OCI-LY1 (cell line): ENCODE measurements at regions not wholly inside any gene's neighbourhood (a gene's known extent, or its start where the extent isn't known, plus 50 kb on each side); places are given as distances from the start of the nearest gene placed in this dataset.

Experiments used
- H2AFZ ChIP-seq: fragments of 200-600 bp; sonication (generic), shearing (Covaris generic); 2 replicates; pipeline ENCODE4 v1.6.0; 2014; ENCODE audit warnings: antibody characterized with exemption, mild to moderate bottlenecking, low read length
- H3F3A ChIP-seq: fragments of 200-600 bp; sonication (generic), shearing (Covaris generic); 2 replicates; pipeline ENCODE4 v1.6.0; 2014; ENCODE audit warnings: mild to moderate bottlenecking, antibody characterized with exemption, low read length, moderate library complexity; ENCODE audit not compliant: insufficient read depth
- H3K27ac ChIP-seq: fragments of 200-600 bp; sonication (generic); 2 replicates; pipeline ENCODE4 v1.5.1; 2014; ENCODE audit warnings: low read length, mixed run types, mild to moderate bottlenecking, low read depth; ENCODE audit not compliant: poor library complexity, severe bottlenecking
- H3K27me3 ChIP-seq: fragments of 200-600 bp; sonication (generic); 2 replicates; pipeline ENCODE4 v1.6.0; 2014; ENCODE audit warnings: antibody characterized with exemption, mild to moderate bottlenecking, low read length, moderate library complexity; ENCODE audit not compliant: insufficient read depth
- H3K36me3 ChIP-seq: fragments of 200-600 bp; sonication (generic); 2 replicates; pipeline ENCODE4 v1.6.1; 2014; ENCODE audit warnings: mild to moderate bottlenecking, antibody characterized with exemption, low read length, moderate library complexity, mixed read lengths; ENCODE audit not compliant: insufficient read depth
- H3K4me1 ChIP-seq: fragments of 200-600 bp; sonication (generic); 2 replicates; pipeline ENCODE4 v1.5.1; 2014; ENCODE audit warnings: mild to moderate bottlenecking, low read length, moderate library complexity; ENCODE audit not compliant: insufficient read depth, severe bottlenecking
- H3K4me2 ChIP-seq: fragments of 200-600 bp; sonication (generic), shearing (Covaris generic); 2 replicates; pipeline ENCODE4 v1.6.1; 2014; ENCODE audit warnings: low read length
- H3K4me3 ChIP-seq: fragments of 200-600 bp; sonication (generic); 2 replicates; pipeline ENCODE4 v1.5.1; 2014; ENCODE audit warnings: low read length, low read depth, mild to moderate bottlenecking, mixed read lengths; ENCODE audit not compliant: poor library complexity, severe bottlenecking
- H3K79me2 ChIP-seq: fragments of 200-600 bp; shearing (Covaris generic); 2 replicates; pipeline ENCODE4 v1.6.1; 2016; ENCODE audit warnings: mixed run types, low read length, mixed read lengths; ENCODE audit not compliant: insufficient read depth
- H3K9ac ChIP-seq: fragments of 200-600 bp; sonication (generic), shearing (Covaris generic); 2 replicates; pipeline ENCODE4 v1.6.1; 2014; ENCODE audit warnings: mild to moderate bottlenecking, low read length, mixed read lengths
- H3K9me2 ChIP-seq: fragments of 200-600 bp; sonication (generic), shearing (Covaris generic); 2 replicates; pipeline ENCODE4 v1.6.1; 2014; ENCODE audit warnings: low read depth, mild to moderate bottlenecking, low read length, mixed read lengths
- H3K9me3 ChIP-seq: fragments of 200-600 bp; shearing (Covaris generic); 2 replicates; pipeline ENCODE4 v1.6.1; 2014; ENCODE audit warnings: low read length, mixed read lengths
- H4K20me1 ChIP-seq: fragments of 200-600 bp; sonication (generic), shearing (Covaris generic); 2 replicates; pipeline ENCODE4 v1.6.0; 2016; ENCODE audit warnings: mild to moderate bottlenecking, low read length; ENCODE audit not compliant: insufficient read depth
- EZH2 ChIP-seq: fragments of 200-600 bp; sonication (generic), shearing (Covaris generic); IDR thresholded peaks from 2 replicates; pipeline ENCODE4 v1.8.0; 2017; ENCODE audit warnings: borderline replicate concordance, mixed run types, mild to moderate bottlenecking, antibody characterized with exemption, low read length, moderate library complexity, mixed read lengths
- TF ChIP-seq, protein P1 (sequence below): fragments of 200-600 bp; sonication (generic), shearing (Covaris generic); IDR thresholded peaks from 2 replicates; pipeline ENCODE4 v1.5.1; 2017; ENCODE audit warnings: mild to moderate bottlenecking, antibody characterized with exemption, low read length, moderate library complexity, mixed read lengths

- no peaks in the 10 kb centered on the region; the same call in 1 of the 2 replicates for H3K27me3 ChIP-seq
- H3F3A ChIP-seq: no peaks in the 10 kb centered on the region
- H3K4me2 ChIP-seq: no peak overlapping the region
- H3K9me3 ChIP-seq: no peaks in the 10 kb centered on the region
- TF ChIP-seq, protein P1, sequence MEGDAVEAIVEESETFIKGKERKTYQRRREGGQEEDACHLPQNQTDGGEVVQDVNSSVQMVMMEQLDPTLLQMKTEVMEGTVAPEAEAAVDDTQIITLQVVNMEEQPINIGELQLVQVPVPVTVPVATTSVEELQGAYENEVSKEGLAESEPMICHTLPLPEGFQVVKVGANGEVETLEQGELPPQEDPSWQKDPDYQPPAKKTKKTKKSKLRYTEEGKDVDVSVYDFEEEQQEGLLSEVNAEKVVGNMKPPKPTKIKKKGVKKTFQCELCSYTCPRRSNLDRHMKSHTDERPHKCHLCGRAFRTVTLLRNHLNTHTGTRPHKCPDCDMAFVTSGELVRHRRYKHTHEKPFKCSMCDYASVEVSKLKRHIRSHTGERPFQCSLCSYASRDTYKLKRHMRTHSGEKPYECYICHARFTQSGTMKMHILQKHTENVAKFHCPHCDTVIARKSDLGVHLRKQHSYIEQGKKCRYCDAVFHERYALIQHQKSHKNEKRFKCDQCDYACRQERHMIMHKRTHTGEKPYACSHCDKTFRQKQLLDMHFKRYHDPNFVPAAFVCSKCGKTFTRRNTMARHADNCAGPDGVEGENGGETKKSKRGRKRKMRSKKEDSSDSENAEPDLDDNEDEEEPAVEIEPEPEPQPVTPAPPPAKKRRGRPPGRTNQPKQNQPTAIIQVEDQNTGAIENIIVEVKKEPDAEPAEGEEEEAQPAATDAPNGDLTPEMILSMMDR: no peak
- no peak for TF ChIP-seq EZH2
- H3K4me1 ChIP-seq: no peaks in the 10 kb centered on the region
- no peak overlapping the region for H3K9ac ChIP-seq
- no peaks in the 10 kb centered on the region for H3K36me3 ChIP-seq
- no peak overlapping the region for H2AFZ ChIP-seq
- no peak overlapping the region for H3K27ac ChIP-seq
- no peaks in the 10 kb centered on the region for H4K20me1 ChIP-seq
- H3K79me2 ChIP-seq: no peaks in the 10 kb centered on the region
- no peak overlapping the region for H3K4me3 ChIP-seq
- H3K9me2 ChIP-seq: no peaks in the 10 kb centered on the region
Measured at GRCh38 chr17:77677211-77677610, 281.3 kb upstream of the TNRC6C start.

GRCh38 chr17:77677630-77678029 lies 280.9 kb upstream of the TNRC6C start:
- Histone ChIP-seq H2AFZ (no peak overlapping the region), H3K4me1 (no peaks in the 10 kb centered on the region), H3F3A (no peaks in the 10 kb centered on the region), H3K4me2 (no peak overlapping the region), H3K27me3 (no peaks in the 10 kb centered on the region; the same call in 1 of the 2 replicates), H3K79me2 (no peaks in the 10 kb centered on the region), H4K20me1 (no peaks in the 10 kb centered on the region), H3K27ac (no peak overlapping the region), H3K4me3 (no peak overlapping the region), H3K36me3 (no peaks in the 10 kb centered on the region), H3K9me3 (no peaks in the 10 kb centered on the region), H3K9me2 (no peaks in the 10 kb centered on the region), H3K9ac (no peak overlapping the region)
- TF ChIP-seq EZH2: no peak
- TF ChIP-seq, protein P1: no peak

DNA sequence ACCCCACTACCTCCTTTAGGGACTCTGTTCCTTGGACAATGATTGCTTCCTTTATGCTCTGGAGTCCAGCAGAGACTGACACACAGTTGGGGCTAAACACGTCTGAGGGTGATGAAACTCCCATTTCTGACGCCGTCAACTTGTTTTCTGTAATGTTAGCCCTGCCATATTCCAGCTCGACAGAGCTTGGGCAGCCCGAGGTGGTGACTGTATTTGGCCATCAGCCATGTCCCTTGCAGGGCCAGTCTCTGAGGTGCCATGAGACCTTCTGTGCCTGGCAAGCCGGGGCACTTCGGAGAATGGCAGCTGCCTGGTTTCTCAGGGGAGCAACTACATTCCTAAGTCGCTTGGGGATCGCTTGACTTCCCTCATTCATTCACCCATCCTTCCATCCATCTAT lies 278.9 kb upstream of the TNRC6C start:
- Histone ChIP-seq H3K4me1 (no peaks in the 10 kb centered on the region), H2AFZ (no peak overlapping the region), H3K9ac (no peak overlapping the region), H3K79me2 (no peaks in the 10 kb centered on the region), H3F3A (no peaks in the 10 kb centered on the region), H3K36me3 (no peaks in the 10 kb centered on the region), H3K9me2 (no peaks in the 10 kb centered on the region), H3K27me3 (no peaks in the 10 kb centered on the region; the same call in 1 of the 2 replicates), H3K4me3 (no peak overlapping the region), H3K4me2 (no peak overlapping the region), H4K20me1 (no peaks in the 10 kb centered on the region), H3K9me3 (no peaks in the 10 kb centered on the region), H3K27ac (no peak overlapping the region)
- no peak for TF ChIP-seq EZH2
- TF ChIP-seq, protein P1: no peak
